ENCODE measurements at regions not wholly inside any gene's neighbourhood (a gene's known extent, or its start where the extent isn't known, plus 50 kb on each side); places are given as distances from the start of the nearest gene placed in this dataset.

DNA sequence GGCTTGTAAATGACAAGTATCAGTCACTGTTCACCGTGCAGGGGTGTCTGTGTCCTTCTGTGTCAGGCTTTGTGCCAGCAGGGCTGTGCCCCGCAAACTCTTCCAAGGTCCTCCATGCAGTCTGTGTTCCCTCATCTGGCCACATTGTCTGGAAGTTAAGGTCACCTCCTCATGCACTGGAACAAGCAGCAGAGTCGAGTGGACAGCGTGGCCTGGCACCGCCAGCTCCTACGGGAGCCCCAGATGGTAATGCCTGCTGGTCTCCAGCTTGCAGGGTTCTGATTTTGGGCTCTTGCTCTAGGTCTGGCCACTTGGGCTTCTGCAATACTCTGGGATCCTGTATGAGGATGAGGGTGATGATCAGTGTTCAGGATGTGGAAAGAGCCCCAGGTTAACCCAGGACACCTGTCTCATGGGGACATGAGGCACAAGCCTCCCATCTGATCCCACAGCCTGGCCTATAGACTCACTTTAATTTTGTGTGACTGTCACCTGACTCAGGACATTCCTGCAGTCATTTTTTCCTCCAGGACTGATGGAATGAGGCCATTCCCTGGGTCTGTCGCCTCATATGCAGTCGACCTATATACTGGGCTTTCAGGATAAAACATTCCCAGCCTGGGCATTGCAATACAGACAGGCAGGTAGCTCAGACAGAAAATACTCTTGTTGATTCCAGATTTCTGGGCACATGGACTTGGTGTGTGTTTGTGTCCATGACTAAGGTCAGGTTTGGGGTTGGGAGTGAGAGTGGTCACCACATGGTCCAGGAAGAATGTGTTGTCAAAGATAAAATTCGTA, 106.3 kb upstream of the TOP3B start:
- H3K9me3 Mint-ChIP-seq = no peaks in the 10 kb centered on the region
- H3K4me1 Mint-ChIP-seq = no peaks in the 10 kb centered on the region
- no peak for DNase-seq
- no peak overlapping the region for H3K27ac Mint-ChIP-seq
- no peaks in the 10 kb centered on the region for H3K36me3 Mint-ChIP-seq (ENCODE audit: low read depth)
- peaks cover 97% of the 10 kb centered on the region for H3K27me3 Mint-ChIP-seq (ENCODE audit: low read depth, poor library complexity)
- H3K4me3 Mint-ChIP-seq = no peak overlapping the region
- no peak for TF ChIP-seq CTCF (IDR thresholded peaks at IDR 0.05)

GRCh38 chr22:22087854-22088657, 105.5 kb upstream of the TOP3B start:
- H3K27me3 Mint-ChIP-seq (ENCODE audit: low read depth, poor library complexity) = peaks cover 97% of the 10 kb centered on the region
- no peak for TF ChIP-seq CTCF (IDR thresholded peaks at IDR 0.05)
- no peak overlapping the region for H3K4me3 Mint-ChIP-seq
- H3K27ac Mint-ChIP-seq = peak overlapping the region; percentile 8
- DNase-seq = no peak
- H3K9me3 Mint-ChIP-seq = no peaks in the 10 kb centered on the region
- no peaks in the 10 kb centered on the region for H3K36me3 Mint-ChIP-seq (ENCODE audit: low read depth)
- no peaks in the 10 kb centered on the region for H3K4me1 Mint-ChIP-seq

DNA sequence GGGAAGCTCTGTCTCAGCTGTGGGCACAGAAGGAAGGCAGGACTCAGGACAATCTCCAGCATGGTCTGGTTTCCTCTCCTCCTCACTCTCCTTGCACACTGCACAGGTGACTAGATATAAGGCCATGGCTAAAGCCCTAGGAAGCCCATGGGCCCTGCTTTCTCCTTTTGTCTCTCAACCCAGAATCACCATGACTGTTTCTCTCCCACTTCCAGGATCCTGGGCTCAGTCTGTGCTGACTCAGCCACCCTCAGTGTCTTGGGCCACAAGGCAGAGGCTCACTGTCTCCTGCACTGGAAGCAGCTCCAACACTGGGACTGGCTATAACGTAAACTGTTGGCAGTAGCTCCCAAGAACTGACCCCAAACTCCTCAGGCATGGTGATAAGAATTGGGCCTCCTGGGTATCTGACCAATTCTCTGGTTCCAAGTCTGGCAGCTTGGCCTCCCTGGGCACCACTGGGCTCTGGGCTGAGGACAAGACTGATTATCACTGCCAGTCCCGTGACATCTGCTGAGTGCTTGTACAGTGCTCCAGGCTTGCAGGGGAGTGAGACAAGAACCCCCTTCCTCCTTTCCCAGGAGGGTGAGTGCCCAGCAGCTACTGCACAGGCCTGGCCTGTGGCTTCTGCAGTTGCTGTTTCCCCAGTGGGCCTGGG, 104.0 kb upstream of the TOP3B start:
- Mint-ChIP-seq H3K4me3 (no peak overlapping the region), H3K27ac (no peak overlapping the region), H3K4me1 (no peaks in the 10 kb centered on the region), H3K9me3 (no peaks in the 10 kb centered on the region), H3K27me3 (ENCODE audit: low read depth, poor library complexity) (peaks cover 97% of the 10 kb centered on the region), H3K36me3 (ENCODE audit: low read depth) (no peaks in the 10 kb centered on the region)
- DNase-seq = no peak
- no peak for TF ChIP-seq CTCF (IDR thresholded peaks at IDR 0.05)

DNA sequence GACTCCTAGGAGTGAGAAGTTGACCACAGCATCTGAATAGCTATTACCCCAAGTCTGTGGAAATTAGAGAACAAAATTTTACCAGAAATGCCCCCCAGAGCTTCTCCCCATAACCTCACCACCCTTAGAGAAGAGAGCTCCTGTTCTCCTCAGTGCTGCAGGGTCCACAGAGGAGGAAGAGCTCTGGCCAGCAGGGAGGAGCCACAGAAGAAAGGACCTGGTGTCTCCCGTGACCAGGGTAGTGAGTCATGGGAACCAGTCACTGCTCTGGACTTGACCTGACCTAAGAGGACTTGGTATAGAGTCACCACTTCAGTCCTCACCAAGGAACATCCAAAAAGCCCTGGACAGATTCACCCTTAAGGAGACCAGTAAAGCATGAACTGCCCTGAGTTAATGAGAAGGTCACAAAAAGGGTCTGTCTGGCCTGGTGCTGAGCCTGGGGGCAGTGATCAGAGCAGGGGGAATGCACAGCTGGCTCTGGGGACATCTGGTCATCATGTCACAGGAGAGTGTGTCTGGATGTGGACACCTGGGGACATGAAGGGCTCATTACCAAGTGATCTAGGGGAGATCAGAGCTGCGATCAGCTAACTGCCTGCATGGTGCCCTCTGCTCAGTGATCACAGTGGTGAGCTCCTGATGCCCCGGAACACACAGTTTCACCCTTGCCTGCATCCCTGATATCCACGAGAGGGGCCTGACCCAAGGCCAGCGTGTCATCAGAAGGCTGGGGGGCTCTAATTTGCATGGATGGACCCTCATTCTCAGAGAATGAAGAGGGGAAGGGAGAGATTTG, 103.3 kb upstream of the TOP3B start:
- no peak for DNase-seq
- H3K4me1 Mint-ChIP-seq = no peaks in the 10 kb centered on the region
- no peak overlapping the region for H3K4me3 Mint-ChIP-seq
- TF ChIP-seq CTCF (IDR thresholded peaks at IDR 0.05) = no peak
- no peak overlapping the region for H3K27ac Mint-ChIP-seq
- peaks cover 97% of the 10 kb centered on the region for H3K27me3 Mint-ChIP-seq (ENCODE audit: low read depth, poor library complexity)
- H3K36me3 Mint-ChIP-seq (ENCODE audit: low read depth) = no peaks in the 10 kb centered on the region
- H3K9me3 Mint-ChIP-seq = no peaks in the 10 kb centered on the region

DNA sequence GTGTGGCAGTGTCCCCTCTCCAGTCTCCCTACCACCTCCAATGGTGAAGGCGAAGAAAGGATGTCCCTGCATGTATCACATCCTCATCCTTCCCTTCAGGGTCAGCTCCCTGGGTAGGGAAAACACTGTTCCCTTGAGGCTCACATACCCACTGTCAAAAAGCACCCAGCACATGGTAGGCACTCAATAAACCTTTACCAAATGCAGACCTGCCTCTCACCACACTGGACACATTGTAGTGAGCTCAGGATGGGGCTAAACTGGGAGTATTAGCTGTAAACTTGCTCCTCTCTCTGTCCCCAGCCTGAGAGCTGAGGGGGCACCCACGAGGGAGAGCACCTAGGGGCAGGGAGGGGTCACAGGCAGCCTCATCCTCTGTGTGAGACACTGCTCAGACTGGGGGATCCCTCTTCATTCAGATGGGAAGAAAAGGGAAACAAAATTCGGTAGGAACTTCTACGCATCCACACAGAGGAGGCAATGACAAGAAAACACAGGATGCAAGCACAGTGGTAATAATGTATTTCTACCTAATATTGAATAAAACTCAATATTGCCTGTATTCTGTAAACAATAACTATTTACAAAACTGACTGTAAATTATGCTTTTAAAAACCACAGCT, 101.6 kb upstream of the TOP3B start:
- Mint-ChIP-seq H3K4me3 (no peak overlapping the region), H3K36me3 (ENCODE audit: low read depth) (no peaks in the 10 kb centered on the region), H3K9me3 (no peaks in the 10 kb centered on the region), H3K27ac (no peak overlapping the region), H3K4me1 (no peaks in the 10 kb centered on the region), H3K27me3 (ENCODE audit: low read depth, poor library complexity) (peaks cover 97% of the 10 kb centered on the region)
- DNase-seq = no peak
- TF ChIP-seq CTCF (IDR thresholded peaks at IDR 0.05) = no peak
